IgD-negative memory B cell (primary cell): ENCODE measurements at regions not wholly inside any gene's neighbourhood (a gene's known extent, or its start where the extent isn't known, plus 50 kb on each side); places are given as distances from the start of the nearest gene placed in this dataset.

Source experiments
- H3K27ac Mint-ChIP-seq, 3 donors: one replicate each; pipeline ENCODE4 v1.8.0; 2020 to 2022; ENCODE audit warnings: mild to moderate bottlenecking in 3 of 3, mixed read lengths in 3 of 3, moderate library complexity in 1 of 3
- H3K27me3 Mint-ChIP-seq: one replicate; pipeline ENCODE4 v1.8.0; 2021; ENCODE audit warnings: mixed read lengths
- H3K36me3 Mint-ChIP-seq: one replicate; pipeline ENCODE4 v1.8.0; 2020; ENCODE audit warnings: mild to moderate bottlenecking, mixed read lengths
- H3K4me1 Mint-ChIP-seq, 3 donors: one replicate each; pipeline ENCODE4 v1.8.0; 2020 to 2022; ENCODE audit warnings: mixed read lengths in 3 of 3, mild to moderate bottlenecking in 1 of 3
- H3K4me3 Mint-ChIP-seq, 4 donors: one replicate each; pipeline ENCODE4 v1.8.0; 2020 to 2022; ENCODE audit warnings: mild to moderate bottlenecking in 4 of 4, mixed read lengths in 4 of 4, moderate library complexity in 3 of 4
- H3K9me3 Mint-ChIP-seq, 3 donors: one replicate each; pipeline ENCODE4 v1.8.0; 2020 to 2021; ENCODE audit warnings: mixed read lengths in 3 of 3, mild to moderate bottlenecking in 1 of 3

- H3K36me3 Mint-ChIP-seq = no peaks in the 10 kb centered on the region
- H3K4me3 Mint-ChIP-seq = no peak overlapping the region
- peaks cover 0 to 2% (median 0%) of the 10 kb centered on the region in 3 donors for H3K9me3 Mint-ChIP-seq
- H3K4me1 Mint-ChIP-seq = no peaks in the 10 kb centered on the region
- H3K27ac Mint-ChIP-seq = no peak overlapping the region
- H3K27me3 Mint-ChIP-seq = no peaks in the 10 kb centered on the region
Observed at GRCh38 chr1:238123201-238123600, 232.5 kb upstream of the ZP4 start.

DNA sequence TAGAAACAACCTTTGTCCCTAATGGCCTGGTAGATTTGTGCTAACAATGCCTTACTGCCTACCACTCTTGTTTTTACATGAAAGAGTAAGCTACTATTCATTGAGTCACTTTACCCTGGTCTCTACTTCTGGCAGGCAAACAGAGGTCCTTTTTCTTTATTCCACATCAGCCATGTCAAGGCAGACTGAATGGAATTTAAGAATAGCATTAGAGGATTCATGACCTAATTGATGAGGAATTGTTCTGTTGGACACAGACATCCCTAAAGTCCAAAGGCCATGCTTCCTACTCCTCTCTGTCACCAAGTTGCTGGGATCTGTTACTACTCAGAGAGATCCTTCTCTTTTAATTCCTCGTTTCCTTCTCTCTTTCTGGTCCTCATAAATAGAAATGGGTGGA lies 229.1 kb upstream of the ZP4 start:
- Mint-ChIP-seq H3K36me3 (no peaks in the 10 kb centered on the region), H3K27ac (no peak overlapping the region), H3K27me3 (no peaks in the 10 kb centered on the region), H3K4me1 (no peaks in the 10 kb centered on the region), H3K4me3 (no peak overlapping the region), H3K9me3 (peaks cover 0 to 4% (median 0%) of the 10 kb centered on the region in 3 donors)

- Mint-ChIP-seq H3K36me3 (no peaks in the 10 kb centered on the region), H3K27ac (no peak overlapping the region), H3K9me3 (peaks cover 0 to 4% (median 3%) of the 10 kb centered on the region in 3 donors), H3K4me1 (no peaks in the 10 kb centered on the region), H3K27me3 (no peaks in the 10 kb centered on the region), H3K4me3 (no peak overlapping the region)
Observed at GRCh38 chr1:238119060-238119459, 228.3 kb upstream of the ZP4 start.

GRCh38 chr1:238115852-238116251 lies 225.1 kb upstream of the ZP4 start:
- Mint-ChIP-seq H3K36me3 (no peaks in the 10 kb centered on the region), H3K27ac (no peak overlapping the region), H3K9me3 (peaks cover 0 to 4% (median 3%) of the 10 kb centered on the region in 3 donors), H3K4me3 (no peak overlapping the region), H3K4me1 (no peaks in the 10 kb centered on the region), H3K27me3 (no peaks in the 10 kb centered on the region)

GRCh38 chr1:238112952-238113621 lies 222.4 kb upstream of the ZP4 start:
- Mint-ChIP-seq H3K4me1 (no peaks in the 10 kb centered on the region), H3K4me3 (no peak overlapping the region), H3K27ac (no peak overlapping the region), H3K27me3 (no peaks in the 10 kb centered on the region), H3K36me3 (no peaks in the 10 kb centered on the region), H3K9me3 (peaks cover 0 to 7% (median 4%) of the 10 kb centered on the region in 3 donors)

- no peaks in the 10 kb centered on the region for H3K36me3 Mint-ChIP-seq
- no peaks in the 10 kb centered on the region for H3K4me1 Mint-ChIP-seq
- peaks cover 0 to 7% (median 0%) of the 10 kb centered on the region in 3 donors for H3K9me3 Mint-ChIP-seq
- no peak overlapping the region for H3K4me3 Mint-ChIP-seq
- H3K27me3 Mint-ChIP-seq = no peaks in the 10 kb centered on the region
- H3K27ac Mint-ChIP-seq = no peak overlapping the region
Observed at GRCh38 chr1:238111516-238111915, 220.8 kb upstream of the ZP4 start.

DNA sequence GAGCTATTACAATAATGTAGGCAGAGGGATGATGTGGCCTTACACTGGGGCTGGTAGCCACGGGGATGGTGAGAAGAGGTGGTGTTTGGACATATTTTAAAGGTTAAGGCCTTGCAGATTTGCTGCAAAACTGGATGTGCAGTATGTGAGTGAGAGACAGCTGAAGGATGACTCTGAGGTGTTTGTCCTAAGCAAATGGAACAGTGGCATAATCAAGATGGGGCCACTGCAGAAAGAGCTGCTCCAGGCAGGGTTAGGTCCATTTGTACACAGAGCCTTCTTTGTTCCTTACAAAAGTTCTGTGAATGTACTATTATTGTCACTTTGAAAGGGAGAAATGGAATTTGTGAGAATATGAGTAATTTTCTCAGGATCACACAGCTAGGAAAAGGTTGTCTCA lies 220.4 kb upstream of the ZP4 start:
- Mint-ChIP-seq H3K4me1 (no peaks in the 10 kb centered on the region), H3K9me3 (peaks cover 0 to 7% (median 0%) of the 10 kb centered on the region in 3 donors), H3K27ac (no peak overlapping the region), H3K36me3 (no peaks in the 10 kb centered on the region), H3K4me3 (no peak overlapping the region), H3K27me3 (no peaks in the 10 kb centered on the region)

- H3K4me3 Mint-ChIP-seq = no peak overlapping the region
- H3K27me3 Mint-ChIP-seq = no peaks in the 10 kb centered on the region
- no peaks in the 10 kb centered on the region for H3K4me1 Mint-ChIP-seq
- peaks cover 0 to 5% (median 3%) of the 10 kb centered on the region in 3 donors for H3K9me3 Mint-ChIP-seq
- H3K36me3 Mint-ChIP-seq = no peaks in the 10 kb centered on the region
- H3K27ac Mint-ChIP-seq = no peak overlapping the region
Observed at GRCh38 chr1:238108417-238108816, 217.7 kb upstream of the ZP4 start.

- H3K4me1 Mint-ChIP-seq = no peaks in the 10 kb centered on the region
- H3K9me3 Mint-ChIP-seq = peaks cover 0 to 5% (median 3%) of the 10 kb centered on the region in 3 donors
- H3K36me3 Mint-ChIP-seq = no peaks in the 10 kb centered on the region
- no peak overlapping the region for H3K4me3 Mint-ChIP-seq
- H3K27me3 Mint-ChIP-seq = no peaks in the 10 kb centered on the region
- no peak overlapping the region for H3K27ac Mint-ChIP-seq
Observed at GRCh38 chr1:238107322-238107721, 216.6 kb upstream of the ZP4 start.

DNA sequence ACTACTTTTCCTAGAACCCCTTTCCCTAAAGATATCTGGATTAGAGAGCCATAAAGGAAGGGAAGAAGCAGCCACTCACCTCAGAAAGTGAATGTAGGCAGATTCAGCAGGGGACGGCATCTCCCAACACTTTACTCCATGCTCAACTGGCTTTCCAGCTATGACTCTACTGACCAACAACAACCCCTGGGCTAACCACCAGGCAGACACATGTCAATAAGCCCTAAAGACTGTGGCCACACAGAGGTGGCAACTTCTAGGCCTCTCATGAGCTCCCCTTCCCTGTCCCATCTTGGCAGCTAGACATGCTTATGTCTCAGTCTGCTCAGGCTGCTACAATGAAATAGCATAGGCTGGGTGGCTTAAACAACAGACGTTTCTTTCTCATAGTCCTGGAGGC lies 214.0 kb upstream of the ZP4 start:
- Mint-ChIP-seq H3K27ac (peak overlapping the region in 1 of 3 donors; percentile 82), H3K4me3 (no peak overlapping the region), H3K4me1 (no peaks in the 10 kb centered on the region)

GRCh38 chr1:238101923-238102322 lies 211.2 kb upstream of the ZP4 start:
- H3K9me3 Mint-ChIP-seq = peaks cover 3 to 10% (median 5%) of the 10 kb centered on the region in 3 donors
- no peak overlapping the region for H3K27ac Mint-ChIP-seq
- no peak overlapping the region for H3K4me3 Mint-ChIP-seq
- no peaks in the 10 kb centered on the region for H3K27me3 Mint-ChIP-seq
- H3K4me1 Mint-ChIP-seq = no peaks in the 10 kb centered on the region
- H3K36me3 Mint-ChIP-seq = no peaks in the 10 kb centered on the region

More for the DNA sequence above, 214.0 kb upstream of the ZP4 start:
- Mint-ChIP-seq H3K36me3 (no peaks in the 10 kb centered on the region), H3K9me3 (peaks cover 0 to 5% (median 3%) of the 10 kb centered on the region in 3 donors), H3K27me3 (no peaks in the 10 kb centered on the region)

- Mint-ChIP-seq H3K27ac (peak overlapping the region in 1 of 3 donors; percentile 32), H3K9me3 (peaks cover 3 to 10% (median 5%) of the 10 kb centered on the region in 3 donors), H3K4me3 (no peak overlapping the region), H3K36me3 (no peaks in the 10 kb centered on the region), H3K27me3 (no peaks in the 10 kb centered on the region), H3K4me1 (no peaks in the 10 kb centered on the region)
Observed at GRCh38 chr1:238099871-238100270, 209.1 kb upstream of the ZP4 start.

GRCh38 chr1:238089615-238090014 lies 198.9 kb upstream of the ZP4 start:
- H3K27ac Mint-ChIP-seq = no peak overlapping the region
- no peaks in the 10 kb centered on the region for H3K36me3 Mint-ChIP-seq
- H3K9me3 Mint-ChIP-seq = peaks cover 3 to 9% (median 7%) of the 10 kb centered on the region in 3 donors

DNA sequence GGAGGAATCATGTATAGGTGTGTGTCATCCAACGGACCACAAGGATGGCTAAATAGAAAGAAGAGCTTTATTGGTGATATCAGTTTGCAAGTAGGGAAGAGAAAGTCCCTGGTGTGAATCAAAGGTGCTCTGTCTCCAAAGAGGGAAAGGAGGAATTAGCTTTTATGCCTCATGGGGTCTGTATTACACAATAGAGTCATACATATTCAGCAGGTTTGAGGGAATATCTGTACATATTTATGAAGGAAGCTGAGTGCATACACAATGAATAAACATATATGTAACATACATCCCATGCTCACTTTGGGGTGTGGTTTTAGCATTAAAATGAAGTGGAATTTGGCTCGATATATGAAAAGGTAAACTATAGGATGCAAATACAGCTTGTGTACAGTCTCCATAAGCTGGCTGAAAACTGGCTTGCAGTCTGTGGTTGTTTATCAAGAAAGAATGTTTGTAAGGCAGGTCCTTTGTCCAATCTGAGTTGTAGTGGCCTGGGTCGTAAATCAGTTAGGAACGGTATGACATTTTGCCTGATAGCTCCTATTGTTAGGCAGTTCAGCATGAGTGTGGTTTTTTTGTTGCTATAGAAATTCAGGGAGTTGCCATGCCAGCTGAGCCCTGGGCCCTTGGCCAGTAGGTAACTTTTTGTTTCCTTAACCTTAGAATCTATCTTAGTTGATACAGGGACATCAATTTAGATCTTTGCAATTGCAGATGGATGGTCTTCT lies 198.0 kb upstream of the ZP4 start:
- no peaks in the 10 kb centered on the region for H3K36me3 Mint-ChIP-seq
- H3K27me3 Mint-ChIP-seq = no peaks in the 10 kb centered on the region
- H3K4me1 Mint-ChIP-seq = no peaks in the 10 kb centered on the region
- H3K4me3 Mint-ChIP-seq = no peak overlapping the region
- no peak overlapping the region for H3K27ac Mint-ChIP-seq
- peaks cover 3 to 9% (median 7%) of the 10 kb centered on the region in 3 donors for H3K9me3 Mint-ChIP-seq

More at GRCh38 chr1:238089615-238090014, 198.9 kb upstream of the ZP4 start:
- H3K4me1 Mint-ChIP-seq = no peaks in the 10 kb centered on the region
- no peak overlapping the region for H3K4me3 Mint-ChIP-seq
- H3K27me3 Mint-ChIP-seq = no peaks in the 10 kb centered on the region

- peaks cover 2 to 17% (median 3%) of the 10 kb centered on the region in 3 donors for H3K9me3 Mint-ChIP-seq
Observed at GRCh38 chr1:238073991-238074390, 183.3 kb upstream of the ZP4 start.

GRCh38 chr1:238071061-238071460 lies 180.3 kb upstream of the ZP4 start:
- peaks cover 3% of the 10 kb centered on the region for H3K36me3 Mint-ChIP-seq
- no peaks in the 10 kb centered on the region for H3K4me1 Mint-ChIP-seq
- no peaks in the 10 kb centered on the region for H3K27me3 Mint-ChIP-seq
- H3K9me3 Mint-ChIP-seq = peaks cover 0 to 3% (median 2%) of the 10 kb centered on the region in 3 donors
- no peak overlapping the region for H3K4me3 Mint-ChIP-seq
- no peak overlapping the region for H3K27ac Mint-ChIP-seq

More at GRCh38 chr1:238073991-238074390, 183.3 kb upstream of the ZP4 start:
- H3K27me3 Mint-ChIP-seq = no peaks in the 10 kb centered on the region
- H3K27ac Mint-ChIP-seq = no peak overlapping the region
- H3K36me3 Mint-ChIP-seq = peaks cover 1% of the 10 kb centered on the region
- H3K4me3 Mint-ChIP-seq = no peak overlapping the region
- no peaks in the 10 kb centered on the region for H3K4me1 Mint-ChIP-seq
